ENCODE measurements at regions not wholly inside any gene's neighbourhood (a gene's known extent, or its start where the extent isn't known, plus 50 kb on each side); places are given as distances from the start of the nearest gene placed in this dataset.

GRCh38 chr9:89670114-89670513 is 65.3 kb downstream of the GADD45G start:
- no peak overlapping the region for H3K4me3 ChIP-seq (replicated peaks; ENCODE audit: low read depth, low read length)
- no peak for DNase-seq (ENCODE audit: low read depth)
- TF ChIP-seq, protein P1, sequence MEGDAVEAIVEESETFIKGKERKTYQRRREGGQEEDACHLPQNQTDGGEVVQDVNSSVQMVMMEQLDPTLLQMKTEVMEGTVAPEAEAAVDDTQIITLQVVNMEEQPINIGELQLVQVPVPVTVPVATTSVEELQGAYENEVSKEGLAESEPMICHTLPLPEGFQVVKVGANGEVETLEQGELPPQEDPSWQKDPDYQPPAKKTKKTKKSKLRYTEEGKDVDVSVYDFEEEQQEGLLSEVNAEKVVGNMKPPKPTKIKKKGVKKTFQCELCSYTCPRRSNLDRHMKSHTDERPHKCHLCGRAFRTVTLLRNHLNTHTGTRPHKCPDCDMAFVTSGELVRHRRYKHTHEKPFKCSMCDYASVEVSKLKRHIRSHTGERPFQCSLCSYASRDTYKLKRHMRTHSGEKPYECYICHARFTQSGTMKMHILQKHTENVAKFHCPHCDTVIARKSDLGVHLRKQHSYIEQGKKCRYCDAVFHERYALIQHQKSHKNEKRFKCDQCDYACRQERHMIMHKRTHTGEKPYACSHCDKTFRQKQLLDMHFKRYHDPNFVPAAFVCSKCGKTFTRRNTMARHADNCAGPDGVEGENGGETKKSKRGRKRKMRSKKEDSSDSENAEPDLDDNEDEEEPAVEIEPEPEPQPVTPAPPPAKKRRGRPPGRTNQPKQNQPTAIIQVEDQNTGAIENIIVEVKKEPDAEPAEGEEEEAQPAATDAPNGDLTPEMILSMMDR (IDR thresholded peaks at IDR 0.05; ENCODE audit: low read length, missing control alignments): no peak

DNA sequence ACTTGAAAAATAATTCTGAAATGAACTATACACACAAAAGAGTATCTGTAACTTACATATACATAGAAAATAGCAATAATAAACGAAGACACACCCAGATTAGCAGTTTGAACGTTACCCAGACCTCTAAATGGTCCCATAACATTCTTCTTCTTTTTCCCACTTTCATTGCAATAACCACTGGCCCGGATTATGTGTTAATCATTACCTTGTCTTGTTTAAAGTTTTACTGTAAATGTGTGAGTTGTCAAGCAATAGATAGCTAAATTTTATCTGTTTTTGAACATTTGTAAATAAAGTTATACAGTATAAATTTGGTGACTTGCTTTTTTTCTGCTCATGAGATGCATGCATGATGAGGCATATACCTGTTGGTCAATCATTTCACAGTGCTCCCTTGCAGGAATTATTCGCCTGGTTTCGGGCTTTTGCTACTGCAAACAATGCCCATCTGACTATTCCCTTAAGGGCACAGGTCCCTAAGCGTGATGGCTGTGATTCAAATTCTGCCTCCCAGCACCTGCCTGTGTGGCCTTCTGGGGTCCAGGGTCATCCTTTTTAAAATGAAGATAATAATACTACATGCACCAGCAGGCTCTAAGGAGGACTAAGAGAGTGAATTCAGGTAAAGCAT is 66.1 kb downstream of the GADD45G start:
- TF ChIP-seq, protein P1 (IDR thresholded peaks at IDR 0.05; ENCODE audit: low read length, missing control alignments): no peak
- H3K4me3 ChIP-seq (replicated peaks; ENCODE audit: low read depth, low read length): no peak overlapping the region
- no peak for DNase-seq (ENCODE audit: low read depth)

GRCh38 chr9:89674667-89675057 is 69.8 kb downstream of the GADD45G start:
- DNase-seq (ENCODE audit: low read depth): no peak
- TF ChIP-seq, protein P1 (IDR thresholded peaks at IDR 0.05; ENCODE audit: low read length, missing control alignments): no peak

DNA sequence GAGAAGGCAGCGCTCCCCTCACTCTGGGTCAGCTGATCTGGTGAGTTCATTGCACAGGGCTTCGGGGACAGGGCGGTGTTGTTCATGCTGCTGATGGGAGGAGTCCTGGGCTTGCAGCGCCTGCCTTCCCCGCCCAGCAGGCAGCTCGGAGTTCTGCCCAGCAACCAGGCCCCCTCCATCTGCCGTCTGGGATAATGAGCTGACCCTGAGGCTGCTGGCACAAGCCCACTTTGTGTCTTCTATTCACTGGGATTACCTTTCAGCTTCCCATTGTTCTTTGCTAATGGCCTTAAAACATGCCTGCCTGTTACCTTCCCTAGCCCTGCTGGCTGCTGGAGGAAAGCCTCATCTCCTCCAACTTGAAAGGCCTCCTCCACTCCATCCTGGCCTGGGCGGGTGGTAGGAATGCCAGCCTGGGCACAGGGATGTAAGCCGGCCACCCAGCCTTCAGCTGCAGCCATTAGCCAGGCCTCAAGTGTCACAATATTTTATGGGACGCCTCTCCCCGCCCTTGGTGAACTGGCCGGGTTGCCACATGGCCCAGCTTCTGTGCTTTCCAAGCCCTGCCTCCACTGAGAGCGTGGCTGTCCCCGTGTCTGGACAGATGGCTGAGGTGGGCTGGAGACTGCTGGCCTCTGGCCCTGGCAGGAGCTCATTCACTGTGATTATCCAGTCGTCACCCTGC is 70.4 kb downstream of the GADD45G start:
- DNase-seq (ENCODE audit: low read depth): no peak
- TF ChIP-seq, protein P1 (IDR thresholded peaks at IDR 0.05; ENCODE audit: low read length, missing control alignments): no peak
- no peak overlapping the region for H3K4me3 ChIP-seq (replicated peaks; ENCODE audit: low read depth, low read length)

More at GRCh38 chr9:89674667-89675057, 69.8 kb downstream of the GADD45G start:
- no peak overlapping the region for H3K4me3 ChIP-seq (replicated peaks; ENCODE audit: low read depth, low read length)

GRCh38 chr9:89676281-89676680 is 71.5 kb downstream of the GADD45G start:
- TF ChIP-seq, protein P1 (IDR thresholded peaks at IDR 0.05; ENCODE audit: low read length, missing control alignments): no peak

DNA sequence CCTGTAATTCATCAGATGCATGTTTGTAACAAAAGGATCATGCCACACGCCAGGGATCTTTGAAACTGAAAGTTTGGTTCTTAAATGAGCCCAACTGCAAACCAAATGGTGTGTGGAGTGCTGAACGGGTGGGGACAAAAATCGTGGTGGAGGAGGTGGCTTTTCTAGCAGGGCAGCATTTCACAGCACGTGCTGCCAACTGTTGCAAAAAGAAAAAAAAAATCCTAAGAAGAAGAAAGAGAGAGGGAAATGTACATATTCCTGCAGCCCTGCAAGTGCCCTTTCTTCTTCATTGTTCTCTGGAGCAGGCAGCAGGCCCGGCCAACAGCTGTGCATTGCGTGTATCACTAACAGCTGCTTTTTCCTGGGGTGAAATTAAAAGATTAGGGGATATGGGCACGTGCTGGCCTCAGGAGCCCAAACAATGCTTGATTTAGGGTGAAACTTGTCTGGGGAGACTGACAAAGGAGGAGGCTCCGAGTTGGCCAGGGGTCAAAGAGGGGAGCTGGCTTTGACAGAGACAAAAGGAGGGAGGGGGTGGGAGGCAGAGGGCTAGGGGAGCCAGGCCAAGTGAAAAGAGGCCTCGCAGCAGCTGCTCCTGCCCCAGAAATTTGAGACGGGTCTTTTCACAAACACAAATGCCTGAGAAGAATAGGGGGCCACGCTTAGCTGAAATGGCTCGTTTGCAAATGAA is 73.0 kb downstream of the GADD45G start:
- TF ChIP-seq, protein P1 (IDR thresholded peaks at IDR 0.05; ENCODE audit: low read length, missing control alignments): no peak
- peak; percentile 16 for DNase-seq (ENCODE audit: low read depth)
- no peak overlapping the region for H3K4me3 ChIP-seq (replicated peaks; ENCODE audit: low read depth, low read length)

More at GRCh38 chr9:89676281-89676680, 71.5 kb downstream of the GADD45G start:
- DNase-seq (ENCODE audit: low read depth): no peak
- no peak overlapping the region for H3K4me3 ChIP-seq (replicated peaks; ENCODE audit: low read depth, low read length)
